HG03103 (cell line): ENCODE measurements at regions not wholly inside any gene's neighbourhood (a gene's known extent, or its start where the extent isn't known, plus 50 kb on each side); places are given as distances from the start of the nearest gene placed in this dataset.

Source experiments
- ATAC-seq: cut with Tn5 transposase; IDR thresholded peaks from one replicate; pipeline ENCODE4 v1.9.1; 2021; ENCODE audit warnings: low read depth; ENCODE audit not compliant: unreplicated experiment

DNA sequence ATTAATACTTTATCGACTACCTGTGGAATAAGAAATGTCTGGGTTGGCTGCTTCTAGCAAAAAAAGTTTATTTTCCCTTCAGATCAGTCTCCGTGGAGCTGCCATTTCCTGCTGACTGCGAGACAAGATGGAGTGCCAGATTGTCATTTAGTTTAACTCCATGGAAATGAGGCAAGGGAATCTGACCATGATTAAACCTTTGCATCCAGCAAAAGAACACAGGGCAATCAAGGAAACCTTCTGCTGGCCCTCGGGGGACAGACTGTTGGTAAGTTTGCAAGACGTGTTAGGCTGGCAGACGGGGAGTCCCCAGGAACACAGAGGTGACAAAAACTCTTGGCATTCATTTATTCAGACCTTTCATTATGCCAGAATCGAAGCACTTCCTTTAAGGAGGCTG lies 52.2 kb upstream of the SPACA1 start:
- ATAC-seq = no peak

DNA sequence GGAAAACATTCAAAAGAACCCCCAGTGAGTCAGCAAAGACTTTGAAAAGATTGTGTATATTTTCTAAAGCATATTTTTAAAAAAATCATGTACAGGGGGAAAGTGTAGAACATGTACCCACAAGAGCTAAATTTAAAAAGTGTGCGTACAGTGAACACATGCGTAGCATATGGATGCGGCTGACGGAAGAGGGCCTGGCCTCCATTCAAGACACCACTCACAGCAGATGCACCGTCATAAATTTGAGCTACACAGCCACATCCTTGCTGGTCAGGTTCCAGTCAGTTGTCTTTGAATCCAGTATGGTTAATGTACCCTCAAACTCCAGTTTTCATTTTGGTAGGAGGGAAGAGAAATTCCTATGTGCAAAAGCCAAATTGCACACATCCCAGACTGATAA lies 54.3 kb upstream of the SPACA1 start:
- no peak for ATAC-seq

DNA sequence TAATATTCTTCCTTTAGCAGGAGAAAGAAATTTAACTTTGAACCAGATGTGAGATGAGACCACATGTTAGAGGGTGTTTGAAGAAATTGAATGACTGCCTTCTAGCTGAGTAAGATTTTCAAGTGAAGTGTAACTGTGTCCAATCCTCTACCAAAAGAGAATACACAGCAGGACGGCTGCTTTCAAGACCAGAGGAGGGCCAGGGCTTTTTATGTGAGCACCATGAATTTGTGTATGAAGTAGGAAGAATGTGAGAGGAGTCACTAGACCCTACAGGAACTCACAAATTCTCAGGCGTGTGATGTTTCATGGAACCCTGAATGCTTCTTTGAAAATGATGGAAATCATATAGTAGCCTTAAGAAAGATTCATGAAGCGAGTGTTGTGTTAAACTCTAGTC lies 56.8 kb upstream of the SPACA1 start:
- ATAC-seq = no peak

DNA sequence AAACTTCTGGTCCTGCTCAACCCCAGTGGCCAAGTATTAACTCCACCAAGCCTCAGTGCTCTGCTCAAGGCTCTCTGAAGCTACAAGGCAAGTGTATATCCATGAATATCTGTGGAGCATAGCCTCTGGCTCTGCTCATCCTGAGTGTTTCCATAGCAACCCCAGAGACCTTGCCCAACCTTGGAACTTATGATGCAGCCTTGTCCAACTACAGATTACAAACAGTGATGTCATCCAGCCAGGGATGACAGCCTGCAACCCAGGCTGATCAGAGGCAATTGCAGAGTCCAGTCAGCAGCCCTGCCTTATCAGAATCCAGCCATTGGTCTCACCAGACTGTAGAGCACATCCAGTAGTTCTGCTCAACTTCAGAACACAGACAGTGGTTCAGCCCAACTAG lies 65.5 kb upstream of the SPACA1 start:
- ATAC-seq = no peak

DNA sequence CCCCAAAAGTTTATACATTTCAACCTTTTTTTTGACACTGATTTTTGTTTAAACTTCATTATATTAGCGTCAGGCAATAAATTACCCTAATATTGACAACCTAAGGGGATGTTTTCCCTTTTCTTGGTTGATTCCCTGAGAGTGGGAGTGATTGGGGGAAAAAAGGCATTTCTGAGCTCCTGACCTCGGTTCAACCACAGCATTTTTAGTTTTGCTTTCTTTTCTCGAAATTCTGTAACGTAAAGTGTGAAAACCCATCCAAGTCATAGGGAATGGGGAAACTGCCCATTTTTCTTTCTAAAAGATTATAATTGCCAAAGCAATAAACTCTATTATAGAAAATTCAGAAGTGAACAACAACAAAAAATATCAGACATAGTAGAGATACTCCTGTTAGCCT lies 67.9 kb upstream of the SPACA1 start:
- ATAC-seq = no peak

DNA sequence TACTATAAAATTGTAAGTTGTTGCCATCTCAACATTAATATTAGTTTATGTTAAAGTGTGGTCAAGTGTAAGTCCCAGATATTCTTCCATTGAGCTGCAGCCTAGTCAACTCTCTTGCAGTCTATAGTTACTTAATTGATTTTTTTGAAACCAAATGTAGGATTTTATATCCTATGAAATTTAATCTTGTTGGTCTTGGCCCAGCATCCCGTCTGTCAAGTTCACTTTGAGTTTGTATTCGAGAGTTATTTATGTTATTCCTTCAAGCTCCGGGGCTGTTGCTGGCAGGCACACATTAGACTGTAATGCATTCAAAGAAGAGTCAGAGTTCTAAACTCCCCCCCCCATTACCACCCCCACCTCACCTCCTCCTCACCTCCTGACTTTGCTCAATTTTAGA lies 71.0 kb upstream of the SPACA1 start:
- no peak for ATAC-seq

DNA sequence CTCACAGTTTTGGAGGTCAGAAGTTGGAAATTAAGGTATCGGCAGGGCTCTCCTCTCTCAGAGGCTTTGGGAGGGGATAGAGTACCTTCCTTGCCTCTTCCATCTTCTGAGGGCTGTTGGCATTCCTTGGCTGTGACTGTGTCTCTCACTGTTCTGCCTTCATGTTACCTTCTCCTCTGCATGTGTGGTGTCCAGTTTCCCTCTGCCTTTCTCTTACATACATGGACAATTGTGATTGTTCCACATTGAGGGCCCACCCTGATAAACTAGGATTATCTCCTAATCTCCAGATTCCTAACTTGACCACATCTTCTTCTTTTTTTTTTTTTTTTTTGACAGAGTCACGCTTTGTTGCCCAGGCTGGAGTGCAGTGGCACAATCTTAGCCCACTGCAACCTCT lies 72.1 kb upstream of the SPACA1 start:
- ATAC-seq = no peak

DNA sequence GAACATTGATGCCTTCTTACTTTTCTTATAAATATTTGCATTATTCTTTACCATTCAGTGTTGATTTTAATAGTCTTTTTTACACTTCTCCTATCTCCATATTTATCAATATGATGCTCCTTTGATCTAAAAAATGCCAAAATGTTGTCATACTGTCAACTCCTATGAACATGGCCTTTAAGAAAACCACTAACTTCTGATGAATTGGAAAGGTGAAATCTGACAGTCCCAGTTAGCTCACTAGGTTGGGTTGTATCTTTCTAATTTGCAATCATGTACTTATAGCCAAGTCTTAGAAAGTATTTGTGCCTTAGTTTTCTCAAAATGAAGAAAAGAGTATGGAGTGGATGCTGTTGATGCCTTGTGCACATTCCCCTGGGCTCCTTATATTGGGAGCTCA lies 75.4 kb upstream of the SPACA1 start:
- ATAC-seq = no peak

DNA sequence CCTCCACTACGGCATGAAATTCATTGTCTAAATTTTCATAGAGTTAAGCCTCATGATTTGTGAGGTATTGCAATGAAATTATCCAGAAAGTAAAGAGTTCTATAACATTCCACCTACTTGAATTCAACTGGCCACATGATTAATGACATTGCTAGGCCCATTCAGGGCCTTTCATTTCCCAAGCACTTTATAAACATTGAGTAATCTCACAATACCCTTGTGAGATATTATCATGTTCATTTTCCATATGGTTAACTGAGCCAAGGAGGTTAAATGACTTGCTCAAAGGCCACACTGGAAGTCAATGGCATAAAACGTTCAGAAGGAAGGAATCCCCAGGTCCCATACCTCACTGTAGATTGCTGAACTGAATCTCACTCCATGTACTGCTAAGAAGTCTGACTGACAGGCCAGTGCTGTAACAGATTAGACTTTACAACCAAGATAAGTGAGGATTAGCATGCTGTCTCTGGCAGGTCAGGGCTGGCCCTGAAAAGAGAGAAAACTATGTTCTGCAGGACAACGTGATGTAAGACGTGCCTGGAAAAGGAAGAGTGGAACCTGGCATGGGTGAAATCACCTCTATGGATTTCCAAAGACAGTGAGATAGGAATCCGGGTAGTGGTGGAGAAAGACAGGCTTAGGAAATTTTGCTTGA lies 75.9 kb upstream of the SPACA1 start:
- no peak for ATAC-seq

DNA sequence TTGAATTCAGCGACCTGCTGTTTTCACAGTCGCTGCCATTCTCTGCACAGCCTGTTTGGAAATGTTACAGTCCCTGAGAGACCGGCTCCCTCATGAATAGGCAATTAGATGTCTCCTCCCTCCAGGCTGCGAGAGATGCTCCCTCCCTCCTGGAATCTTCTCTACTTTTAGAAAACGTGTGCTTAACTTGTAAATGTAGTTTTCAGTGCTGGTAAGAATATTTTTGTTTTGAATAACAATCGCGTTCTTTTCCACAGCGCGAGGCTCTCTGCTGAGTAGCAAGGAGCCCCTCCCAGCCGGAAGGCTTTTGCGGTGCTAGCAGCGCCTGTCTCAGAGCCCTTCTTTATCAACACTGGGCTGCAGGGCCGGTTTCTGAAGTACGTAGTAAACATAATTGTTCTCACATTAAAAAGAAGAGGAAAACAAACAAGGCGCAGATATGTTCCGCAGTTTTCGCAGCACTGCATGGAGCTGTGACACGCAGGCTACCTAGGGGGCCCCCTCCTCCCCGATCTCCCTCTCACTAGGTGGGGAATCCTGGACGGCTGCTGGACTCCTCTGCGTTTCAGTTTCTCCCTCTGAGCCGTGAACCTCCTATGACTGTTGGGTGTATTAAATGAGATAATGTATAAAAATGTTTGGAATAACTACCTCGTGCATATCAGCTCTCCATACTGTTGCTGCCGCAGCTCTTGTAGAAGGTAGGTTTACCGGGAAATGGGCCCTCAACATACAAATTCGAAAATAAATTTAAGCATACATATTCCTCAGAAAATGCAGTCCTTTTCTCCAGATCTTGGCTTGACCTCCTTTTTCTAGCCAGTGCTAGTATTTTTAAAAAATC lies 79.0 kb upstream of the SPACA1 start:
- peak; percentile 65 for ATAC-seq

DNA sequence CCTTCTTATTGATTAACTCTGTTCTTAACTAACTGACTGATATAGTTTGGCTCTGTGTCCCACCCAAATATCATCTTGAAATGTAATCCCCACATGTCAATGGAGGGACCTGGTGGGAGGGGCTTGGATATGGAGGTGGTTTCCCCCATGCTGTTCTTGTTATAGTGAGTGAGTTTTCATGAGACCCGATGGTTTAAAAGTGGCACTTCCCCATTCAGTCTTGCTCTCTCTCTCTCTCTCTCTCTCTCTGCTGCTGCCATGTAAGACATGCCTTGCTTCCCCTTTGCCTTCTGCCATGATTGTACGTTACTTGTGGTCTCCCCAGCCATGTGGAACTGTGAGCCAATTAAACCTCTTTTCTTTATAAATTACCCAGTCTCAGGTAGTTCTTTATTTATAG lies 81.8 kb upstream of the SPACA1 start:
- ATAC-seq = no peak

DNA sequence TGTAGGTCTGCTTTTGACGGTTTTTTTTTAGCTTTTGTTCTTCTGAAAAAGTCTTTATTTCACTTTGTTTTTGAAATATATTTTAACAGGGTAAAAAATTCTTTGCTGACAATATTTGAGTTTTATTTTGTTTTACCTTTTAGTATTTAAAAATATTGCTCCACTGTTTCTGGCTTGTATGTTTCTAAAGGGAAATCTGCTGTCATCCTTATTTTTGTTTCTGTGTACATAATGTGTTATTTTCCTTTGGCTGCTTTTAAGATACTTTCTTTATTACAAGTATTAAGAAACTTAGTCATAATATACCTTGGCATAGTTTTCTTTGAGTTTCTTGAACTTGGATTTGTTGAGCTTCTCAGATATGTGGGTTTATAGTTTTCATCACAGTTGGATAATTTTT lies 88.6 kb upstream of the SPACA1 start:
- no peak for ATAC-seq

DNA sequence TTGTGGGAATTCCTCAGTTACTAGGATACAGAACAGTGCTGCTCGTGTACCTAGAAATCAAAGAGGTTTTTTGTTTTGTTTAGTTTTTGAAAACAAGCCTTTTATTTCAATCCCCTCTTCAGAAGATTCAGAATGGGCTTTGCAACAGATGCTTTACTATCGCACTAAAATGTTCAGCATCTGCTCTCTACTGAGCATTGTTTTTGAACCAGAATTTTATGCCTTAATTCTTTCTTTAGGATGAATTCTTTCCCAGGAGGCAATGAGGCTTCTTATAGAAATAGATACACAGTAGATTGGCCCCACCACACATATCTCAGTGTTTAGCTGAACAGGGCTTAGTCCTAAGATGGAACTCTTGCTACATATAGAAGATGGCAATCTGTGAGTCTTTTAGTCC lies 95.9 kb upstream of the SPACA1 start:
- ATAC-seq = no peak

DNA sequence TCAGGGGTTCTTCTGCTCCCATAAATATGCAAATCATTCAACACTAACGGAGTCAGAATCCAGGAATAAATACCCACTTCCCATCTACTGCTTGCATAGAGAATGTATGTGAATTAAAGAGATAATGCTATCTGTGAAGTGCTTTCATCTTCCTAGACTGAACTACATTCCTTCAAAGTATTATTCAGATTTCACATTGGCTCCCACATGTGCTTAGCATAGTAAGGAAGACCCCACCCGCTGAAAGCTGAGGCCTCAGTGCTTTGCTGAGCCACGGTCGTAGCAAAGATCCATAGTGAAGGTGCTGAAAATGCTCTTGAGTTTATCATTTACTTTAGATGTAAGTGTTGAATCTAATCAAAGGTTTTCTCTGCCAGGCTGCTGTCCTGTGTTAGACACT lies 97.0 kb upstream of the SPACA1 start:
- no peak for ATAC-seq

DNA sequence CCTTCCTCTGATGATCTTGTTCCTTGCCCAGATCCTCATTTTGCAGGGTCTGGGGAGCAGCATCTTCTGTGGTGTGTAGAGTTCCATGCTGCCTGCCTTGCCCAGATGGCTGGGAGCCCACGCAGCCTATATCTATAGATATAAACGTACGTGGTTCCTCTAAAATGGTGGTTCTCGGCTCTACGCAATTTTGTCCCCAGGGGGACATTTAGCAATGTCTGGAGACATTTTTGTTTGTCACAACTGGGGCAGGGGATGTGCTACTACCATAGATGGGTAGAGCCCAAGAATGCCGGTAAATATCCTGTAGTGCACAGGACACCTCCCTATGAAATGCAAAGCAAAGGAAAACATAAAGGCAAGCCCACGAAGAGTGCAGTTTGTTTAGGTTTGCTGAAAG lies 98.4 kb upstream of the SPACA1 start:
- ATAC-seq = no peak

DNA sequence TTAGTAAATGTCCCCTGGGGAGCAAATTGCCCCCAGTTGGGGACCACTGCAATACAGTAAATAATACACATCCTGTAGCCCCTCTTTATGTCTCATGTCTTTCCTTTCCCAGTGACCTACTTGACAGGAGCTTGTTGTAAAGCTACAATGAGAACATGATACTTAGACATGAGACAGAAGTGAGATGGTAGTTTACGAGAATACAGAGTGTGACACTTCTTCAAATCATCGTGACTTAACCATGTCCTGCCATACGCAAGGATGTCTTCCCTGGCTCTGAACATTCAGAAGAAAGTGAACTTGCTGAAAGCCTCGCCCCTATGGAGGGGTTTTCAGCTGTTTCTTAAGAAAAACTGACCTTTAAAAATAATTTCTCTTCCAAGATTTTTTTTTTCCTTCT lies 101.0 kb upstream of the SPACA1 start:
- ATAC-seq = no peak

DNA sequence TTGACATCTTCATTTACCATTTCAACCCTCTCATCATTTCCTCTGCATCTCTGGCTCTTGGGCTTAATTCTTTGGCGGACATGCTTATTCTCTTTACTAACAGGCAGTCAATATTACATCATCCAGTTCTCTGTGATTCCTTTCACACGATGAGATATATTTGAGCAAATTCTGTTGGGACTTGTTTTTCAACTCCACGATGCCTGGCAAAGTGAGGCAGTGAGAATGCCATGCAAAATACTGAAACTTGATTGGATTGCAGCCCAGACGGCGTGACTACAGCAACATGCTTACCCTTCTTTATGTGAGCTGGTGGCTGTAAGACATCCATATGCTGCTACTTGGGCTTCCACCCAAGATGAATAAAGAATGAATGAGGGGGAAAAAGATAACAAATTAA lies 101.7 kb upstream of the SPACA1 start:
- no peak for ATAC-seq

DNA sequence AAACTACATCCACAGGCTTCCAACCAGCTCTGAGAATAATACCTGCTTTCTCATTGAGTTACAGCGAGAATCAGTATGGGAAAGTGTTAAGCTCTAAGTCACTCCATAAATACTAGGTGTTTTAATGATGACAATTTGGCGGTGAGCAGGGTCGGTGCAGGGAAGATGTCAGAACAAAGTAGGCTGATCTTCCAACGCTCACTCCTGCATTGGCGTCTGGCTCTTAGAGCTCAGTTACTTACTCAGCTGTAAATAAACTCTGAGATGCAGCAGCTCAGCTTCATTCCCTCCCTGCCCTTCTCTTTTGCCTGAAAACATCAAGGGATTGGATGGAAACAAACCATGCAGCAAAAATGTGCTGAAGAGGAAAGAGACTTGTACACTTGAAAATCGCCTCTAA lies 102.5 kb upstream of the SPACA1 start:
- no peak for ATAC-seq

DNA sequence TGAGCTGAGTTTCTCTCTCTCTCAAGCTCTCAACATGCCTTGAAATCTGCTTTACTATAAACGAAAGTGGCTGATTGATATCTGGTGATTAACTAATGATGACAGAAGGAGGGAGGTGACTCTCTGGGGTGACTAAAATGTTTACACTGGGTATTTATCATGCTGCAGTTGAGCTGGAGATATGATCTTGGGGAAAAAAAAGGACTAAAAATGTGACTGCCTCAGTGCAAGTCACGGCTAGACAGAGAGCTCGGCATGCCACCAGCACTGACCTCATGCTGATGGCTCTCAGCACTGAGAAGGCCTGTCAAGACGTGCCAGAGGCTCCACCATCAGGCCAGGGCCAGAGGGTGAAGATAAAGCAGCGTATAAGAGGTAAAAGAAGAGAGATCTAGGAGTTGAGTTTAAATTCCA lies 103.1 kb upstream of the SPACA1 start:
- no peak for ATAC-seq

DNA sequence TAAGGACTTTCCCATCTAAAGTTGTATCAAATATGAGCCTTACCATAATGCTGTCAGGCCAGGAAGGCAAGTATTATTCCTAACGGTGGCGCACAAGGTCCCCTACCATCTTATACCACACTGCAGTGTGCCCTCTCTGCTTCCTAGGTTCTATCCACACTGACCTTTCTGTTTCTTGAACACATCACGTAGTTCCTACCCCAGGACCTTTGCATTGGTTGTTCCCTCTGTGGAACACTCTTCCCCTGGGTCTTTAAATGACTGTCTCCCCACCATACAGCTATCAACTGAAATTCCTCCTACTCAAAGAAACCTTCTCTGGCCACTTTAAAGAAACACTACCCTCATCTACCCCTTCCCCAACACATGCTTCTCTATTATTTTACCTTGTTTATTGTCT lies 104.5 kb upstream of the SPACA1 start:
- no peak for ATAC-seq

DNA sequence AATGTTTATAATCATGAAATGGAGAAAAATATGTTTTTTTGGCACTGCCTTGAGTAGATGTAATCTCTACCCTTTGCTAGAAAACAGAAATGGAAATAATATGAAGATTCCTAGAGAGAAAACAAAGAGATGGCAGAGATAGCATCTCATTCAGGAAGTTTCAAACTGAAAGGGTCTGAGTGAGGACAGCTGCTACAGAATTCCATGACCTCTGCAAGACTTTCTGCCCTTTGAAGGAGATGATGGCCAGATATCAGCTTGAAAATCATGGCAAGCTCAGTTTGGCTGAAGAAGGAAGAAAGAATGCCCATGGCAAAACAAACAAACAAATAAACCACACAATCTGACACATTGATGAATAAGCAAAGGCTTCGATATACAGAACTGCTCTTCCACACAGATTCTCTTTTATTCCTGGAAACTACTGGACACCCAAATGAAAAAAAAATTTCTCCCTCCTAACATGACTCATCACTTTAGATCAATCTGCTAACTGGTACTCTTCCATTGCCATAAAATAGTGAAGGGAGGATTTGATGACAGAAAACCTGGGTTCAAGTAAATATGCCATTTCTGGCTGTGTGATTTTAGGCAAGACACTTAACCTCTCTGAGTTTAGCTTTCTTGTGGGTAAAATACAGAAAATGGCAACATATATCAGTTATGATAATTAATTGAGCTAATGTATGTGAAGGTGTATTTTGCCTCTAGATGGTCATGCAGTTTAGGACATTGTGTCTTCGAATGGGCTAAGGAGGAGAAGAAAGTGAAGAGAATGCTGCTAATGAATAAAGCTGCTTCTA lies 105.9 kb upstream of the SPACA1 start:
- ATAC-seq = no peak

DNA sequence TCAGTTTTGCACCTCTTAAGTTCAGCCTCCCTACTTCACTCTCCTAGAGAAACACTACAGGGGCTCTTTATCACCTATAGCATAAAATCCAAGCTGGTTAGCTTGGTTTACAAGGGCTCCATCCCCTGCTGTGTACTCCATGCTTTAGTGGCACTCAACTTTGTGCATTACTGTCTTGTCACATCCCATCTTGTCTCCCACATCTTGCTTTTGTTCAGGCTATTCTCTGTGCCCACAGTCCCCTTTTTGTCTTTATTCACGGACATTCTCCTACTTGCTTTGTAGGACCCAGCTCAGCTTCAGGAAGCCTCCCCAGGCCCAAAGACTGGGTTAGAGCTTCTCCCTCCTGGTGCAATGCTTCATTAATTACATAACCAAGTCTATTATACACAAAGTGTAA lies 107.9 kb upstream of the SPACA1 start:
- no peak for ATAC-seq
